ENCODE measurements at regions not wholly inside any gene's neighbourhood (a gene's known extent, or its start where the extent isn't known, plus 50 kb on each side); places are given as distances from the start of the nearest gene placed in this dataset.

GRCh38 chr13:79084802-79085424 lies 321.1 kb downstream of the RBM26 start:
- no peak for DNase-seq (ENCODE audit: low read depth)

- no peak for DNase-seq (ENCODE audit: low read depth)
These were observed 324.1 kb downstream of the RBM26 start for GRCh38 chr13:79081942-79082341.

- no peak for DNase-seq (ENCODE audit: low read depth)
These were observed 326.7 kb downstream of the RBM26 start for GRCh38 chr13:79079351-79079839.

GRCh38 chr13:79075703-79076102 lies 330.4 kb downstream of the RBM26 start:
- no peak for DNase-seq (ENCODE audit: low read depth)

GRCh38 chr13:79070343-79070974 lies 335.6 kb downstream of the RBM26 start:
- DNase-seq (ENCODE audit: low read depth), result no peak

- DNase-seq (ENCODE audit: low read depth), result no peak
These were observed 343.8 kb downstream of the RBM26 start for GRCh38 chr13:79062291-79062690.

- no peak for DNase-seq (ENCODE audit: low read depth)
These were observed 345.8 kb downstream of the RBM26 start for GRCh38 chr13:79060216-79060615.

- no peak for DNase-seq (ENCODE audit: low read depth)
These were observed 349.3 kb downstream of the RBM26 start for GRCh38 chr13:79056706-79057105.

- DNase-seq (ENCODE audit: low read depth), result no peak
These were observed 354.6 kb downstream of the RBM26 start for GRCh38 chr13:79051472-79051871.

GRCh38 chr13:79044415-79044814 lies 361.6 kb downstream of the RBM26 start:
- DNase-seq (ENCODE audit: low read depth), result no peak

GRCh38 chr13:79043208-79043607 lies 362.8 kb downstream of the RBM26 start:
- no peak for DNase-seq (ENCODE audit: low read depth)

GRCh38 chr13:79037197-79037596 lies 368.9 kb downstream of the RBM26 start:
- no peak for DNase-seq (ENCODE audit: low read depth)

- DNase-seq (ENCODE audit: low read depth), result no peak
These were observed 371.7 kb downstream of the RBM26 start for GRCh38 chr13:79034341-79034740.

- no peak for DNase-seq (ENCODE audit: low read depth)
These were observed 371.6 kb upstream of the OBI1 start for GRCh38 chr13:79030513-79030912.

- DNase-seq (ENCODE audit: low read depth), result no peak
These were observed 359.2 kb upstream of the OBI1 start for GRCh38 chr13:79018166-79018565.

- no peak for DNase-seq (ENCODE audit: low read depth)
These were observed 352.2 kb upstream of the OBI1 start for GRCh38 chr13:79011179-79011578.

- DNase-seq (ENCODE audit: low read depth), result no peak
These were observed 345.3 kb upstream of the OBI1 start for GRCh38 chr13:79003989-79004898.

GRCh38 chr13:78999494-78999893 lies 340.5 kb upstream of the OBI1 start:
- no peak for DNase-seq (ENCODE audit: low read depth)

- no peak for DNase-seq (ENCODE audit: low read depth)
These were observed 339.8 kb upstream of the OBI1 start for GRCh38 chr13:78998630-78999315.

- no peak for DNase-seq (ENCODE audit: low read depth)
These were observed 339.1 kb upstream of the OBI1 start for GRCh38 chr13:78997902-78998629.

- DNase-seq (ENCODE audit: low read depth), result no peak
These were observed 334.8 kb upstream of the OBI1 start for GRCh38 chr13:78993792-78994191.

- DNase-seq (ENCODE audit: low read depth), result no peak
These were observed 323.0 kb upstream of the OBI1 start for GRCh38 chr13:78981913-78982312.

Measured in activated T-cell treated with anti-CD3 and anti-CD28 coated beads for 24 hours (primary cell).